ENCODE measurements at regions not wholly inside any gene's neighbourhood (a gene's known extent, or its start where the extent isn't known, plus 50 kb on each side); places are given as distances from the start of the nearest gene placed in this dataset.

DNA sequence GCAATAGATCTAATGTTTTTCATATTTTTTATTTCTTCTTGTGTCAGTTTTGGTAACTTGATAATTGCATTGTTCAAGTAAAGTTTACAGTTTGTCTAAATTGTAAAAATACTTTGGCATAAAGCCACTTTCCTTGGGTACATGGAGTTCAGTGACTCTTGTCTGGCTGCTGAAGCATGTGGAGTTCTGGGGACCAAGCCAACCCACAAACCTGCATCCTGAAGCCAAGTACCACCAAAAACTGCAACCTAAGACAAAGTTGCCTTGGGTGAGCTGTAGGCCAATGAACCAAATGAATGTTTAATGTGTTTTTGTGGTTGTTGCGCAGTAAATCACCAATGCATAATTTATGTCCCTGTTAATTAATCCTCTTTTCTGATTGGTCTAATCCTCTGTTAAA lies 872.6 kb downstream of the BCL11A start:
- no peak for DNase-seq (ENCODE audit: low read depth in 2 of 2)

DNA sequence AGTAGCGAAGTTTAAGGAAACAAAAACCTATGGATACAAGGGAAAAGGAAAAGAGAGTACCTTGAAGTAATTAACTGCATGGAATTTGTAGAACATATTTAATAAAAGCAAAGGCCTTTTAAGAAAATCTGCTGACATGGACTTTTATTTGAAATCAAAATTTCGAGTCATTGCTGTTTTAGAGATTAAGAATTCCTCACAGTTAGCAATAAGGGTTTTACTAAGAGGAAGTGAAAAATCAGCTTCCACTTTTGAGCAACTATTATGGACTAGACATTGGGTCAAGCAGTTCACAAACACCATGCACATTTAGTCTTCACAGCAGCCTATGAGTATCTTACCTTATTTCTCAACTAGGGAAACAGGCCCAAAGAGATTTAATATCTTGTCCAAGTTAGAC lies 876.3 kb downstream of the BCL11A start:
- no peak for DNase-seq (ENCODE audit: low read depth in 2 of 2)

DNA sequence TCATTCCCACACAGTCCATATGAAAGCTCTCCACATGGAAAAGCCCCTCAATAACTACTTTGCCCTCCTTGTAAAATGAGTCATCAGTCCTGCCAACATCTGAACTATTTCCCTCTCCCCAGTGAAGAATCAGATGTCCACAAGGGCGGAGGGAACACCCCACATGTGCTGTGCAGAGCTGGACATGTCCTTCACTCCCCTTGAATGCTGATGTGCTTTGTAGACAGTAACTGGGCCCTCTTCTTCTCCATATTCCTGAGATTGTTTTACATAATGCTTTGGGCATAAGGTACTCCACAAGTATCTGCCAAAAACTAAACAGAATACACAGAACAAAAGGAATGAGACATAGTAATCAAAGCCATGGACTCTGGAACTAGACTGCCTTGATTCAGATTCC lies 879.4 kb downstream of the BCL11A start:
- DNase-seq (ENCODE audit: low read depth in 2 of 2) = no peak

DNA sequence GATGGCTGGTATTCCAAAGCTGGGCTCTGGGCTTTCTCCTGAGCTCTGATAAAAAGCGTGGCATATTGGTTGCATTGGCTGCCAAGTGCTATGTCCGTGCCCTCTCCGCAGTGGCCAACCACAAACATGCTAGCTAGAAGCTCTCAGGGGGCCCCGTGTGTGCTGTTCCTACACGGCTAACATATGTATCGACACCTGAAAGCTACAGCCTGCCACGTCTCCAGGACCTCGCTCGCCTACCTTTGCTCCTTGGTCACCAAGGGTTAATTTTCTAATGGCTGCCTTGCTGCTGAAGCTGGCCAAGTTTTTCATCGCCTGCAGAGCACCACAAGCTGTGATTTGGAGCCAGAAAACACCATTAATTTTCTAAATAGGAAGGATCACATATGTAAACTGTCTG lies 888.4 kb downstream of the BCL11A start:
- no peak for DNase-seq (ENCODE audit: low read depth in 2 of 2)

DNA sequence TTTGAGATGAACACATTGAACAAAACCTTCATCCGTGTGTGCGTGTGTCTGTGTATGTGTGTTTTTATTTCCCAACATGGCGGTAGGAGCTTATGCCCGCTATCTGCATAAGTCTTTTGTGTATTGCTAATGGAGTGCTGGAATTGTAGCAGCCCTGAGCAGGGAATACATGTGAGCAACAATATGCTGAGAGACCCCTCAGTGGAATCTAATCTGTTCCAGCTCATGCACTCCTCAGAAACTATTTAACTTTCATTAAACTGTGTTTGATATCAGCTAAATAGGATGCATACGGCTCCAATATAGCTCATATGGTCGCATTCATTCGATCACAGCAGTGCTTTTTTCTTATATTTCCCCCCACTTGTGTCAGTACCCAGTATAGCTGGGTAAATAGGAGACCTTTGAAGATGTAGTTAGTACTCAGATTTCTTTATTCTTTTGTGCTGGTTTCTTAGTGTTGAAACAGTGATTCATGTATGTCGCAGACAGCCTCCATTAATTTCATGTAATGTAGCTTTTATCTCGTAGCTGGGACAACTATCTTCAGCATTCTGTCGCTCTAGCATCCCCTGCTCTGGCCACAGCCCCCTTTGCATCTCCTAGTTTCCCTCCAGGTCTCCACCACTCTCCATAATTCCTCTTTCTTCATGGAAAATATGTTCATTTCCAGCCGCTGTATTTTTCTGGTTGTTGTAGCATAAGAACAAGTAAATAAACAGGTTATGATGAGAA lies 891.2 kb downstream of the BCL11A start:
- DNase-seq (ENCODE audit: low read depth in 2 of 2) = no peak

DNA sequence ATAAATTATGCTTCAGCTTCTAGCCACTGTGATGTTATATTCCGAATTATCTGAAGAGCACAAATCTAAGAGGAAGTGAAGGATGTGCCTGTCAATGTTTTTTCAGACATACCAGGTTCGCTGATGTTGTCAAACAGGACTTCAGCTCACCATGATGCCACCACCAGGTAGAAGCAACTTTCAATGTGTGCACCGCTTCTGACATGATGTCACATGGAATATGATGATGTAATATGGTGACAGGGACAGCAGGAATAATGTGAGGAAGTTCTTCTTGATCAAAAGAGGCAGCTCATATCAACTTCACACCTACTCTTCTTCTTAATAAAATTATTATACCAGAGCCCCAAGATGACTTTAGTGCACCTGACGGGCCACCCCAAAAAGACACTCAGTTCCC lies 893.2 kb downstream of the BCL11A start:
- DNase-seq (ENCODE audit: low read depth in 2 of 2) = no peak

DNA sequence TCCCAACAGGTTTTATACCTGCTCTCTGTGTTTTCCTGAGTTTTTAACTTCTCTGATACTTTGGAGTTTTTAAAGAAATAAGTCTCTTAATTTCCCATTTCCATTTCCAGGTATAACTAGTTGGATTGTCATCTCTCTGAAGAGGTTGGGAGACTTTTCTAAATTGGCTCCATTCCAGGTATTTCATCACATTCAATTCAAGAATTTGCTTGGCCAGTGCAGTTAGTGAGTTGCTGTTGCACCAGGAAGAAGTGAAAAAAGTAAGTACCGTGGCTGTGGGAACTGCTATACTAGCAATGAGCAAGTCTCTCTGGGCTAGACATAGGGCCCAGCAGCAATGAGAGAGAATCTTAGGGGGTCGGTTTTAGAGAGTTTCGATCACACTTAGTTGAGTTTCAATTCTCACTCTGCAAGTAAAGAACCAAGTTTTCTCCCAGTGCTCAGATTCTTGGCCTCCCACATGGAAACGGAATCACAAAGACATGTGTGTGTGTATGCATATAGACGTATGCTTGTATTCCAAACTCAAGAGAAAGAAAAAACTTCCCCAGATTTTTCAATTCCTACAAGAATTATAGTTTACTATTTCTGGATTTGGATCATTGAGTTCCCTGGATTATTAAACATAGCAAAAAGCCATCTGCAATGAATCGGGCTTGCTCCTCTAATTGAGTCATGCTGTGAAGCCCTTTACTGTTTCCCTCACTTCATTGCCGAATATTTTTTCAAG lies 894.4 kb downstream of the BCL11A start:
- no peak for DNase-seq (ENCODE audit: low read depth in 2 of 2)

DNA sequence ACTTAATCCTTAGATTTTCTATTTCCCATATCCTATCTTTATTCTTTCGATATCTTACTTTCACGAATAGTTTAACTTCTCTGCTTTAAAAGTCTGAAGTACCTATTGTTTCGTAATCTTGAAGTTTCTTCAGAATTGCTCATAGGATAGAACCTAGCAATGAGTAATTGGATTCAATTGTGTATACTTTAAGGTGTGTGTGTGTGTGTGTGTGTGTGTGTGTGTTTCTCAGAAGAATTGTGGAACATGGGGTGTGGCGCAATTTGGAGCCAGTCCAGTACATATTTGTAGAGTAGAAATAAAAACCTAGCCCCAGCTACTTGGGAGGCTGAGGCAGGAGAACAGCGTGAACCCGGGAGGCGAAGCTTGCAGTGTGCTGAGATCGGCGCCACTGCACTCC lies 897.6 kb downstream of the BCL11A start:
- DNase-seq (ENCODE audit: low read depth in 2 of 2) = no peak

DNA sequence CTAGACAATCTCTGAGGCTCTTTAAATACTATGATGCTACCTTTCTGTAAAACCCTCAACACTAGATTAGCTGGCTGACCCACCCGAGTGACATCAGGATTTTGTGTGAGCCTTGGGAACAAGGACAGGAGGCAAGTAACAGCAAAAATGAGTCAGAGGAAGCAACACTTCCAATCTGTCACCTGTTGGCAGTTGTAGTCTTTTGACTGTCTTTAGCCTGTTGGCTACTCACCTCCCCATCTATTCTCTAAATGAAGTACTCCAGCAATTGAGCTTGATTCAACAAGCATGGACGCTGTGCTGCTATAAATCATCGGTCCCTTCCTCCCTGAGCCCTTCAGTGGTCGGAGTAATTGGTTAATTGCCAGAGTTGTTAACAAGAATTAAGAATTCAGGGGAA lies 898.7 kb downstream of the BCL11A start:
- no peak for DNase-seq (ENCODE audit: low read depth in 2 of 2)

DNA sequence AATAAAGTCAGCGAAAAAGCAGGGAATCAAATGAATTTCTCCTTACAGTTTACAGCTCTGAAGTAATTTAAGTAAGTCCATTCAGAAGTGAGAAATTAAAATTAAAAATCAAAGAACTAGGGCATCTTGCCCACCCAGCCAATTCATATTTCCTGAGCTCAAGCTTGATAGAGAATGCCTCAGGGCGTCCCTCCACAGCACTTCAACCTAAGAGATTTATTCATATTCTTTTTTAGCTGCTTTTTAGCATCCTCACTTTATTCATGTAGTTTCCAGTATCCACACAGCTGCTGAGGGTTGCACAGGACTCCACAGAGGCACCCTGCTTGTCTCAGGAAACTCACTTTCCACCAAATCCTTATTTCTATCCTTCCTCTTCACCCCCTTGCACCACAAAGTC lies 900.3 kb downstream of the BCL11A start:
- no peak for DNase-seq (ENCODE audit: low read depth in 2 of 2)

DNA sequence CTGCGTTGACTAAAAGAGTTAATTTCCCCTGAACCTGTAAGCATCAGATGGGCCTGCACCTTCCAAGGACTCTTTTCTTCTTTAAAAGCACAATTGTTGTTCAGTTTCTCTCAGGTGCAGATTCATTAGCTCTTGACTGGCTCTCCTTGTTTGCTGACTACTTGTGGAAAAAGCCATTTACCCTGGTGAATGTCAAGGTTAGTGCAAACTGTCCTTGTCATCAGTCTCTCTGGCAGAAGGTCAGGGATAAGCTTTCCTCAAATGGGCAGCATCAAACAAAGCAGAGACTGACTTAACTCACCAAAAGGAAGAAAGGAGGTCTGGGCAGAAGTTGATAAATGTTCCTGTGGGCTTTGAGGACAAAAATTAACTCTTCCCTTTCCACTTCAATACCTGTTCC lies 922.7 kb downstream of the BCL11A start:
- no peak for DNase-seq (ENCODE audit: low read depth in 2 of 2)

DNA sequence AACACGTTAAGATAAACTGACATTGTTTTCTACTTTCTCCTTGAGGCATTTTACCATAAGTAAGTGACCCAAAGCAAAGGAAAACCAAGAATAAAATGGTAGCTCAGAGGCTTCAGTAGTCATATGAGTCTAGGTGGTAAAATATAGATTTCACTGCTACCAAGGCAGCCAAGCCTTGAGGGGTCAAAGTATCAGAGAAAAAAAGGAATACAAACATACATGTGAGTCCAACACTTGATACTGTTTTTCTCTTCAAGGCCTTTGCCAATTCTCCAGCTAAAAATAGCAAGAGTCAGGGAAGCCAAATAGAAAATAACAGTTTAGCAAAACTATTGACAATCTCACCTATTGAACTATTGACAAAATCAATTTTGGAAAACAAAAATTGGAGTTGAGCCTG lies 925.9 kb downstream of the BCL11A start:
- DNase-seq (ENCODE audit: low read depth in 2 of 2) = no peak

DNA sequence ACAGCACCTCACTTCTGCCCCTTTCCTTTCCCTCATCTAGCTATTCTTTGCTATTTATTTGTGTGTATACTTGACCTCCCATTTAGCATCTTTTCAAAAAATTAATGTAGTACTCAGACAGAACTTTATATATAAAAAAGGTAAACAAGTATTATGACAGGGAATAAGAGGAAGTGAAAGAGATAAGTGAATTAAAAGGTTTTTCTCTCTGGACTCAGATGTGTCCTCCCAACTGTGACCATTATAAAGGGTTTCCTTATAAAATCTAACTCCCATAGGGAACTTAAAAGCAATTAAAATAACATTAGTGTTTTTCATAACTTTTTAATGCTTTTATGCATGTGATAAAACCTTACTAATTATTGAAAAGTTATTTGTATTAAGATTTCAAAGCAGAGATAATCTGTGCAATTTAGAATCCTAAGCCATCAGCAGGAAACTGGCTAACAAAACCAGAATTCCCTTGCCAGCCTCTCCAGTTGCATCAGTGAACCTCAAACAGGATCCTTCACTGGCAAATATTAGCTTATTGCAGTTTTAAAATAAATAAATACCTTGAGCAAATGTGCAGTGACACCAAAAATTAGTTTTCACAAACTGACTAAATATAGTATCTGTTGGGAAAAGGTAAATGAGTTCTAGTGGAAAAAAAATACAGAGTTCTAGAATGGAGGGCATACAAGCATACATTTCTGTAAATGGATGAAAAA lies 930.7 kb downstream of the BCL11A start:
- no peak for DNase-seq (ENCODE audit: low read depth in 2 of 2)

DNA sequence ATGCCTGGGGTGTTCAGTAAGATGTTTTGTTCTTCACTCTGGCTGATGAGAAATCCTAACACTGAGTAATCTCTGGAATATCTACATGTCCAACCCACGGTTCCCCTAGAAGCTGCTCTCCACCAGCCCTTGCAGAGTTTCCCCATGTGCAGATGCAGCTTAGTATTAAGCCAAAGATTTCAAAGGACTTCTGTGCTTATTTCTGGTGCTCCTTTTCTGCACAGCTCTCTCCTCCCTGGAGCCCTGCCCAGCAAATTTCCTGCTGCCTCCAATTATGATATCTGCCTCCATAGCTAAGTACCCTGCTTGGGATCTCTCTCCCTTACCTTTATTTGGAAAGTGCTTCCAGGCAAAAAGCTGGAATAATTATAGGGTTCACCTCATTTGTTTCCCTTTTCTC lies 949.3 kb downstream of the BCL11A start:
- no peak for DNase-seq (ENCODE audit: low read depth in 2 of 2)

DNA sequence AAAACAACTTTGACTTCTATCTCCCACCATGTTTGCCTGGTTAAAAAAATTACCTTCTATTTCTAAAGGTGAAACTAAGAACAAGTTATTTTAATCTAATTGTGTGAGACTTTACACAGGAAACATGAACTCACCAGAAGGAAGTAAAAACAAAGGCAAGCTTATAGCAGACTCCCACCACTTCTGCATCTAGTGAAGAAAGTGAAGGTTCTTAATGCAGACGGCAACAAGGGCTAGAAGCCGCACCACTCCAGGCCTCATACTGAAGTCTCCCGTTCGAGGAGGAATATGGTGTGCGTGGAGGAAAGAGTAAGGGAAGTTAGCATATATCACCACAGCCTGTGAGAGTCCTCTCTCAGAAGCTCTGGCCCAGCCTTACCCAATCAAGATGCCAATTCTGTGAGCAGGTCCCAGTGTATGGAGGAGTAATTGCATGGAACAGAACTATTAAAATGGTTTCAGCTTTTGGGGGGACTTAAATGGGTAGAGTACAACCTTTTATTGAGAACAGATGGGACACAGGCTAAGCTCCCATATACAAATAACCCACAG lies 958.7 kb downstream of the BCL11A start:
- DNase-seq (ENCODE audit: low read depth in 2 of 2) = no peak

DNA sequence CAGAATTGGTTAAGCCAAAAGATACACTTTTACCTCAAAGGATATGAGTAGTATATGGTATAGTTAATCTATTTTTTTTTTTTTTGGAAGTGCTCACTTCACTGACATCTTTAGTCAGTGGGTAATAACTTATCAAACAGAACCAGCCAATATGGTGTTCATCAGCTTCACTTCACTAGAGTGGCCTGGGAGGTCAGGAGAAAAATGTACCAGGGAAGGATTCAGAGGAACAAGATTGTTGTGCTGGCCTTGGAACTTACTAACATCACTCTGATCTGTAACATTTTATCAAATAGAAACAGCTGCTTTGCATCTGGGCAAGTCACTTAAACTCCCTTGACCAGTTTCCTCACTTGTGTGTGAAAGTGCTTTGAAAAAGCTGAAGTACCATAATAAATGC lies 962.7 kb downstream of the BCL11A start:
- no peak for DNase-seq (ENCODE audit: low read depth in 2 of 2)

DNA sequence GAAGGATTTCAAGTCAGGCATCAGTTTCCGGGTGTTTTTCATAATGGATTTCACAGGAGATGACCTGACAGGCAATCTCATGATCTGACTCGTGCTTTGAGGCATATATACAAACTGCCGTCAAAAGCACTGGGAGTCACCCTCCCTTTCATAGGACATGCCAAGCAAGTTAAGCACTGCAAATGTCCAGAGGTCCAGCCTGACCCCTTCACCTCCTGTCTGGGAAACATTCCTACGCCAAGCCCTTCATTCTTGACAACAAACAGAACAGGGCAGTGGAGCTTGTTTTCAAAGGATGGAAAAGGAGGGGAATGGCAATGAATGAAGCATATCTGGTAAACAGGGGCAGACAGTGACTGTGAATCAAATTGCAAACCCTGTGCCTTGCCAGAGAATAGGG lies 963.6 kb downstream of the BCL11A start:
- DNase-seq (ENCODE audit: low read depth in 2 of 2) = no peak

DNA sequence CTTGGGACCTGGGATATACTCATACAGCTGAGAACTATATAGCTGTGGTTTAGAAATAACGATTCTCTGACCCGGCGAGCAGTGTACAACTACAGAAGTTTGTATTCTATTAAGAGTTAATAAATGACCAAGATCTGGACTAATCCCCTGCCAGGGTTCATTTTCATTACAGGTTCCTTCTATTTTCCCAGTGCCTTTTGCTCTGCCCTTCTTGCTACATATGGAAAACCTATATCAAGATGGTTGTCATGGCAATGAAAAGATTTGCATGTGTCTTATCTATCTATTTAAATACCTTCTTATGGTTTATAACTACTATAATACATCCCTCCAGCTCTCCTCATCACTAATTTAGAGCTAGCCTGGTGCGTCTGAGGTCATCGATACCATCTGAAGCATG lies 965.2 kb downstream of the BCL11A start:
- no peak for DNase-seq (ENCODE audit: low read depth in 2 of 2)

DNA sequence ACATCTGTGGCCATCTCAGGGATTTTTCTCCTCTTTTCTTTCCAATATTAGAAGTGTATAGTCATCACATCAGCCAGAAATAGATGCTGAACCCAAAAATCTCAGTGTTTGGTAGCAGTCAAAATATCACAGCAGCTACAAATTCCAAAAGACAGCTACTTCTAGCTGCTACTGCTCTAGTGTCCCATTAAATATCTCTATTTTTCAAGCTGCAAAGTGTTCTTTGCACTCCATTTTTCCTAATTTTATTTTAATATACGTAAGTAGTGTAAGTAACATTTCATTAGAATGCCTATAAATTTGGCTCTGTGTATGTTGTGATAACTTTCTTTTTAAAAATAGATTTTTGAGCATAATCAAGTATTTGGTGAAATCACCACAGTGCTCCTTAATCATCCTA lies 967.3 kb downstream of the BCL11A start:
- DNase-seq (ENCODE audit: low read depth in 2 of 2) = no peak

DNA sequence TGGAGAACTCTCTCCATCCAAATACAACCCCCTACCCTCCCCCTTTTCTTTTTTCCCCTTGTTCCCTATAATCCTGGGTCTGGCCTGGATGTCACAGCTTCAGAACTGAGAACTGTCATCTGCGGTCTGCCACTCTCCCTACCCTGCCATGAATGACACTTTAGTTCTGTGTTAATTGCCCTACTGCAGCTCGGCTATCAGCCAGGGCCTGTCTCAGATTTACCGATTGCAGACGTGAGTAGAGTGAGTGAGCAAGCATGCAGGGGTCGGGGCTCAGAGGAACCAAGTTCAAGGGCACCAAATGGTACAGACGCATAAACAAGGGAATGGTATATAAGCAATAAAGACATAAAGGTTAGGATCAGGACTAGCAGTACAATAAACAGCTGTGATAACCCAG lies 967.8 kb downstream of the BCL11A start:
- no peak for DNase-seq (ENCODE audit: low read depth in 2 of 2)

DNA sequence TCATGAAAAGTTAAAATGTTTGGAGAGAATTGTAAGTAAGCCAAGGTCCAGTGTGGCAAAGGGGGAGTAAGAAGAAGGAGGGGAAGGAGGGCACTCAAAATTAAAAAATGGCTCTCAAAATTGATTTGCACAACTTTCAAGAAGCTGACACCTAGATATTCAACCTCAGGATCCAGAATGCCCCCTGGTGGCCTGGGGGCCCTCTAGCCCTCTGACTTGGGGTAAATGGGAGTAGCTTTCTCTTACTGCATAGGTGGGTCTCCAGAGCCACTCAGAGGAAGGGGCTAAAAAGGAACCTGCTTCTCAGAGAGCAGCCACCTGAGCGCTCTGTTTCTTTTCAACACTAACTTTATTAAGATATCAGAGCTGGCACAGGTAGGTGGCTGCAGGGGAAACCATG lies 968.5 kb downstream of the BCL11A start:
- DNase-seq (ENCODE audit: low read depth in 2 of 2) = no peak

DNA sequence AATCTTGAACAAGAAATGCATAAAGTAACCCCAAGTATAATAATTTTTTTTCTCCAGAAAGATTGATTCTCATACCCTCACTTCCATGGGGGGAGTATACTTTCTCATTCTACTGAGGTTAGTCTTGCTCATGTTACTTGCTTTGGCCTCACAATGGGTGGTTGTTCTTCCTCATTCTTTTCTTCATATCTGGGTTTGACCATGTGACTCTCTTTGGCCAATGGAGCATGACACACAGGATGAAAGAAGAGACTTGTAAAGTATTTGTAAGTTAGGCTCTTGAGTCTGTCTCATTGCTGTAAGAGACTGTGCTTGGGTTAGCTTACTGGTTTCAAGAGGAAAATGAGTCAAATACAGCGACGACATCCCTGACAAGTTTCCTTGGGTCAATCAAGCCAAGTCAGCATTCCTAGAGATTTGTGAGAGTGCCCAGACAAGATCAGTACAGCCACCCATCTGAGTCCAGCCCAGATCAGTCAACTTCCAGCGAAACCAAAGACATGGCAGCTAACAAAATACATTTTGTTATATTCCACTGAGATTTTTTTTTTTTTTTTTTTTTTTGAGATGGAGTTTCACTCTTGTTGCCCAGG lies 970.2 kb downstream of the BCL11A start:
- no peak for DNase-seq (ENCODE audit: low read depth in 2 of 2)

All from stimulated activated CD8-positive, alpha-beta memory T cell treated with anti-CD3 and anti-CD28 coated beads, Interleukin-15, amount 100 ng/mL, for 48 hours (primary cell).